ENCODE measurements at regions not wholly inside any gene's neighbourhood (a gene's known extent, or its start where the extent isn't known, plus 50 kb on each side); places are given as distances from the start of the nearest gene placed in this dataset.

DNA sequence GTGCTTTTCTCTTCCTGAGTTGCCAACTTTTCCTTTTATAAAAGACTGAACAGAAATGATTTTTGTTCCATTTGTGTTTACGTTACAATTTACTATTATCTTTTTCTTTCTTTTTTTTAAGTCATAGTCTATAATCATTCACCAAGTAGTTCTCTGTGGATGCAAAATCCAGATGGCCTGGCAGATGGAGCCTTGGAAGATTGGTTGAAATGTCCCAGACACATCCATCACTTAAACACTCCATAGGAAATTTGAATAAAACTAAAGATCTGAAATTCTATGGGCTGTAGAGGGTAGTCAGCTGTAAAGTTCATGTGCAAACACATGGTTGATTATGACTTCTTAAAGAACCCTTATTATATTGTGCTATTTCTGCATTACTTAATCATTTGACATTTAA, 164.8 kb upstream of the DOCK10 start:
- TF ChIP-seq CTCF (IDR thresholded peaks at IDR 0.05; ENCODE audit: low read length) (no peak), EZH2 (optimal IDR thresholded peaks at IDR 0.05; ENCODE audit: low read depth, low read length) (no peak)

Data from MM.1S (cell line).